Adrenal gland (tissue), 9 donors: ENCODE measurements at regions not wholly inside any gene's neighbourhood (a gene's known extent, or its start where the extent isn't known, plus 50 kb on each side); places are given as distances from the start of the nearest gene placed in this dataset.

ENCODE experiments used
- DNase-seq, 7 donors: peaks; one replicate each; pipeline ENCODE4 v3.0.0-alpha.2; 2019 to 2020
- H3K27ac ChIP-seq, 5 donors: fragments of 200-600 bp; sonication (generic) in 4 of 5; 1 replicate in 3 of 5; 2 replicates in 2 of 5; pipeline versions ENCODE4 v1.5.1 to v1.8.0; 2016 to 2020; ENCODE audit warnings: mild to moderate bottlenecking in 1 of 5
- H3K27me3 ChIP-seq: fragments of 200-600 bp; 2 replicates; pipeline ENCODE4 v1.8.0; 2021
- H3K36me3 ChIP-seq, 2 donors: fragments of 200-600 bp; replicated peaks in 1 of 2; 1 replicate in 1 of 2; 2 replicates in 1 of 2; pipeline versions ENCODE4 v1.5.1 to v1.8.0; 2018 to 2022
- H3K4me1 ChIP-seq, 2 donors: fragments of 200-600 bp; replicated peaks in 1 of 2; 1 replicate in 1 of 2; 2 replicates in 1 of 2; pipeline versions ENCODE4 v1.5.1 to v1.8.0; 2018 to 2021
- H3K4me3 ChIP-seq, 4 donors: fragments of 200-600 bp; sonication (generic) in 3 of 4; one replicate each; pipeline ENCODE4 v1.5.1; 2016 to 2018
- H3K9me3 ChIP-seq, 3 donors: fragments of 200-600 bp; sonication (generic) in 1 of 3; replicated peaks in 1 of 3; 1 replicate in 2 of 3; 2 replicates in 1 of 3; pipeline versions ENCODE4 v1.5.1 to v1.8.0; 2016 to 2021
- CTCF ChIP-seq, 6 experiments: fragments of 450-650 bp in 4 of 6; fragments of 200-600 bp in 2 of 6; sonication (generic) in 1 of 6; IDR thresholded peaks; 1 replicate in 5 of 6; 2 replicates in 1 of 6; pipeline versions ENCODE4 v1.5.1 to v1.8.0; 2016 to 2021; ENCODE audit warnings: antibody characterized with exemption in 6 of 6, mild to moderate bottlenecking in 2 of 6, moderate library complexity in 1 of 6
- POLR2A ChIP-seq, 2 donors: fragments of 450-650 bp; IDR thresholded peaks; one replicate each; pipeline ENCODE4 v1.6.1; 2017; ENCODE audit warnings: antibody characterized with exemption in 2 of 2, mild to moderate bottlenecking in 2 of 2, moderate library complexity in 1 of 2
- WGBS, 4 donors: extraction: QIAGEN DNeasy Blood & Tissue Kit in 2 of 4; methylation state at CpG; one replicate each; pipeline versions ENCODE4 v1.1.5 to v1.1.7; 2013 to 2017; 5-methylcytosine and 5-hydroxymethylcytosine counted together
- intact Hi-C, 2 donors: fragments of 100-400 bp; cut with DNase I; formaldehyde crosslinking; loops; one replicate each; pipeline versions ENCODE4 v1.14.1 to v1.15.0; 2022 to 2023
- donor health status: healthy with polysubstance abuse.
- donor health status: Bipolar disorder and iron deficiency.
- donor health status: DM: yes; HTN: yes; CAD: no.
- donor health status: DM: no; HTN: no; CAD: no.
- donor health status: DM: no; HTN: no; CAD: no.

GRCh38 chr4:79540143-79540542, 132.1 kb upstream of the GK2 start:
- no peaks in the 10 kb centered on the region for H3K27me3 ChIP-seq
- no peak for TF ChIP-seq POLR2A (IDR thresholded peaks at IDR 0.05)
- no peak for TF ChIP-seq CTCF (IDR thresholded peaks at IDR 0.05)
- no peak overlapping the region for H3K27ac ChIP-seq
- H3K36me3 ChIP-seq: no peaks in the 10 kb centered on the region
- H3K4me1 ChIP-seq: no peaks in the 10 kb centered on the region
- 39 to 54% (median 47%) methylated on average over 4 of the region's 4 CpGs for WGBS, 4 donors
- H3K9me3 ChIP-seq: no peaks in the 10 kb centered on the region
- intact Hi-C loops: no loop called here
- no peak for DNase-seq
- H3K4me3 ChIP-seq: no peak overlapping the region

GRCh38 chr4:79535516-79535915, 127.5 kb upstream of the GK2 start:
- 63 to 80% (median 70%) methylated on average over 1 of the region's 1 CpG for WGBS, 4 donors
- no peak for TF ChIP-seq CTCF (IDR thresholded peaks at IDR 0.05)
- no peak for TF ChIP-seq POLR2A (IDR thresholded peaks at IDR 0.05)
- intact Hi-C loops: no loop called here
- Histone ChIP-seq H3K27me3 (no peaks in the 10 kb centered on the region), H3K27ac (no peak overlapping the region), H3K4me1 (no peaks in the 10 kb centered on the region), H3K36me3 (no peaks in the 10 kb centered on the region), H3K9me3 (no peaks in the 10 kb centered on the region), H3K4me3 (no peak overlapping the region)
- DNase-seq: no peak

- WGBS, 4 donors: 48 to 63% (median 55%) methylated on average over 3 of the region's 3 CpGs
- no peak for TF ChIP-seq CTCF (IDR thresholded peaks at IDR 0.05)
- no peak for TF ChIP-seq POLR2A (IDR thresholded peaks at IDR 0.05)
- Histone ChIP-seq H3K27me3 (no peaks in the 10 kb centered on the region), H3K4me1 (no peaks in the 10 kb centered on the region), H3K9me3 (no peaks in the 10 kb centered on the region), H3K36me3 (no peaks in the 10 kb centered on the region), H3K27ac (no peak overlapping the region), H3K4me3 (no peak overlapping the region)
- intact Hi-C loops: no loop called here
- no peak for DNase-seq
Measured at GRCh38 chr4:79528241-79528706, 120.2 kb upstream of the GK2 start.

- DNase-seq: no peak
- no peaks in the 10 kb centered on the region for H3K9me3 ChIP-seq
- no peak overlapping the region for H3K4me3 ChIP-seq
- H3K27me3 ChIP-seq: no peaks in the 10 kb centered on the region
- no peak for TF ChIP-seq POLR2A (IDR thresholded peaks at IDR 0.05)
- no peak for TF ChIP-seq CTCF (IDR thresholded peaks at IDR 0.05)
- WGBS, 4 donors: 77 to 82% (median 80%) methylated on average over 15 of the region's 15 CpGs
- H3K4me1 ChIP-seq: no peaks in the 10 kb centered on the region
- no peaks in the 10 kb centered on the region for H3K36me3 ChIP-seq
- intact Hi-C loops: no loop called here
- H3K27ac ChIP-seq: no peak overlapping the region
Measured at GRCh38 chr4:79526641-79527565, 118.9 kb upstream of the GK2 start.
